HepG2 (cell line): ENCODE measurements at regions not wholly inside any gene's neighbourhood (a gene's known extent, or its start where the extent isn't known, plus 50 kb on each side); places are given as distances from the start of the nearest gene placed in this dataset.

Experiments
- ATAC-seq: fragments of 200-7000 bp; cut with Tn5 transposase; 3 replicates; pipeline ENCODE4 v1.9.1; 2020; ENCODE audit warnings: mild to moderate bottlenecking, moderate library complexity
- BruUV-seq: library from RNA; stranded (reverse); fragments of 400-500 nt; replicated peaks from 2 replicates; lab custom pipeline; 2021; lab: Mats Ljungman, UMichigan
- CTCF ChIA-PET: fragments of 300-600 bp; formaldehyde crosslinking; extraction: SDS; loops from one replicate; lab custom pipeline; 2021; ENCODE audit warnings: low total read pairs, inconsistent platforms, low intra/inter-chr PET ratio; lab: Yijun Ruan, JAX
- POLR2A ChIA-PET: fragments of 350-600 bp; sonication (Branson Sonifier 250); formaldehyde crosslinking; loops from one replicate; lab custom pipeline; 2020; ENCODE audit warnings: antibody characterized with exemption, inconsistent platforms; lab: Yijun Ruan, JAX
- DNase-seq: peaks from one replicate; pipeline ENCODE4 v3.0.0-alpha.2; 2015; ENCODE audit warnings: low spot score
- FAIRE-seq: peaks from 3 replicates; lab custom pipeline; 2011; peaks lifted over from hg19 to GRCh38; lab: Jason Lieb, UNC
- H2AFZ ChIP-seq: one replicate; pipeline ENCODE4 v1.6.1; 2011; ENCODE audit warnings: low read length, inconsistent platforms
- H3K27ac ChIP-seq: fragments of 300-600 bp; 3 replicates; pipeline ENCODE4 v1.8.0; 2011; ENCODE audit warnings: mixed run types, mild to moderate bottlenecking, mixed read lengths, low read length, inconsistent platforms; ENCODE audit not compliant: insufficient read depth; ENCODE audit errors: extremely low read length
- H3K27me3 ChIP-seq, 2 experiments: fragments of 200-600 bp in 1 of 2; 2 replicates in 1 of 2; 3 replicates in 1 of 2; pipeline versions ENCODE4 v1.6.0 to v1.8.0; 2011; ENCODE audit warnings: low read length in 2 of 2, mild to moderate bottlenecking in 2 of 2, moderate library complexity in 2 of 2, inconsistent platforms in 1 of 2; ENCODE audit not compliant: insufficient read depth in 2 of 2, control insufficient read depth in 1 of 2
- H3K36me3 ChIP-seq, 2 experiments: fragments of 200-600 bp in 1 of 2; replicated peaks in 1 of 2; 2 replicates in 1 of 2; 3 replicates in 1 of 2; pipeline versions ENCODE4 v1.5.1 to v1.8.0; 2011; ENCODE audit warnings: low read length in 2 of 2, inconsistent platforms in 1 of 2; ENCODE audit not compliant: insufficient read depth in 2 of 2, control insufficient read depth in 1 of 2
- H3K4me1 ChIP-seq: 2 replicates; pipeline ENCODE4 v1.5.1; 2012; ENCODE audit warnings: low read length, inconsistent platforms; ENCODE audit not compliant: insufficient read depth
- H3K4me2 ChIP-seq: 2 replicates; pipeline ENCODE4 v1.6.0; 2011; ENCODE audit warnings: low read depth, low read length, inconsistent platforms
- H3K4me3 ChIP-seq, 3 experiments: fragments of 200-600 bp in 1 of 3; sonication (generic), shearing (Covaris generic) in 1 of 3; replicated peaks in 1 of 3; 2 replicates each; pipeline ENCODE4 v1.5.1; 2011 to 2016; ENCODE audit warnings: low read length in 3 of 3, inconsistent platforms in 2 of 3, low read depth in 2 of 3, mild to moderate bottlenecking in 2 of 3, control low read depth in 1 of 3, mixed read lengths in 1 of 3; ENCODE audit not compliant: insufficient read depth in 1 of 3
- H3K79me2 ChIP-seq: one replicate; pipeline ENCODE4 v1.6.1; 2011; ENCODE audit warnings: low read length, inconsistent platforms; ENCODE audit not compliant: insufficient read depth
- H3K9ac ChIP-seq: 2 replicates; pipeline ENCODE4 v1.6.0; 2011; ENCODE audit warnings: mild to moderate bottlenecking, low read depth, low read length, inconsistent platforms; ENCODE audit not compliant: insufficient read depth
- H3K9me3 ChIP-seq: 2 replicates; pipeline ENCODE4 v1.5.1; 2012; ENCODE audit warnings: mild to moderate bottlenecking, low read length
- H4K20me1 ChIP-seq: 2 replicates; pipeline ENCODE4 v1.6.0; 2011; ENCODE audit warnings: inconsistent platforms, mild to moderate bottlenecking, low read length, moderate library complexity; ENCODE audit not compliant: insufficient read depth
- BATF2 ChIP-seq: sonication (generic); formaldehyde crosslinking; IDR thresholded peaks from 2 replicates; pipeline ENCODE4 v1.8.0; 2022; ENCODE audit warnings: mild to moderate bottlenecking, missing genetic modification reagents, moderate library complexity
- BCL6 ChIP-seq: IDR thresholded peaks from 2 replicates; pipeline ENCODE4 v1.6.1; 2016; ENCODE audit warnings: missing genetic modification reagents, missing compliant biosample characterization
- EP300 ChIP-seq, 3 experiments: sonication (generic) in 1 of 3; formaldehyde crosslinking in 1 of 3; IDR thresholded peaks; 2 replicates each; pipeline versions ENCODE4 v1.5.1 to v1.6.1; 2011 to 2020; ENCODE audit warnings: low read depth in 2 of 3, low read length in 2 of 3, borderline replicate concordance in 1 of 3, improper control_type of control experiment in 1 of 3, mild to moderate bottlenecking in 1 of 3, missing genetic modification reagents in 1 of 3, moderate library complexity in 1 of 3
- MAFF ChIP-seq: IDR thresholded peaks from 2 replicates; pipeline ENCODE4 v1.6.1; 2011; ENCODE audit warnings: low read depth, low read length, improper control_type of control experiment
- MAFK ChIP-seq, 2 experiments: IDR thresholded peaks in 1 of 2; conservative IDR thresholded peaks in 1 of 2; 2 replicates each; pipeline ENCODE4 v1.6.1; 2011; ENCODE audit warnings: improper control_type of control experiment in 2 of 2, low read length in 2 of 2
- NAIF1 ChIP-seq: sonication (generic); formaldehyde crosslinking; IDR thresholded peaks from 2 replicates; pipeline ENCODE4 v1.5.0; 2020; ENCODE audit warnings: mild to moderate bottlenecking, missing genetic modification reagents, borderline replicate concordance
- ZNF318 ChIP-seq: sonication (generic); formaldehyde crosslinking; IDR thresholded peaks from 2 replicates; pipeline ENCODE4 v1.4.0; 2020; ENCODE audit warnings: mild to moderate bottlenecking, missing genetic modification reagents
- ZNF460 ChIP-seq: sonication (generic); formaldehyde crosslinking; IDR thresholded peaks from 2 replicates; pipeline ENCODE4 v1.5.1; 2020; ENCODE audit warnings: missing genetic modification reagents, mild to moderate bottlenecking, borderline replicate concordance
- WGBS: methylation state at CpG from one replicate; pipeline ENCODE4 v1.1.6; 2017; ENCODE audit warnings: low lambda C conversion rate; 5-methylcytosine and 5-hydroxymethylcytosine counted together
- in situ Hi-C: cut with HindIII; loops from 2 replicates; pipeline ENCODE4 v1.10.0; 2017; ENCODE audit warnings: low pct_unique_long_range_greater_than_20kb; ENCODE audit not compliant: extremely low pct_ligation_motif_present
- intact Hi-C: fragments of 100-400 bp; cut with micrococcal nuclease; formaldehyde crosslinking; loops from one replicate; pipeline ENCODE4 v1.10.0; 2022; ENCODE audit not compliant: unreplicated experiment

- no peaks in the 10 kb centered on the region for H4K20me1 ChIP-seq
- H3K27ac ChIP-seq, result no peak overlapping the region
- ChIA-PET CTCF (no interaction called here), POLR2A (no interaction called here)
- in situ Hi-C loops (no loop called here), intact Hi-C loops (no loop called here)
- no TSS peak for BruUV-seq
- TF ChIP-seq MAFF (peak; percentile 29; the same call in 1 of the 2 replicates), NAIF1 (no peak), MAFK (conservative IDR thresholded peaks at IDR 0.05 in 1 of 2, IDR thresholded peaks at IDR 0.05 in 1 of 2; ENCODE audit: low read length in 2 of 2) (peak; percentile 17 to 56; a peak in 3 of 4 replicates), BATF2 (CRISPR knock-in tag) (no peak)
- H3K4me2 ChIP-seq, result no peak overlapping the region
- H3K4me1 ChIP-seq, result no peaks in the 10 kb centered on the region
- no peaks in the 10 kb centered on the region for H3K79me2 ChIP-seq
- no peak overlapping the region for H3K4me3 ChIP-seq
- H3K9ac ChIP-seq, result no peak overlapping the region
- ATAC-seq (no peak), DNase-seq (no peak), FAIRE-seq (no peak)
- no peaks in the 10 kb centered on the region for H3K27me3 ChIP-seq
- H3K9me3 ChIP-seq, result no peaks in the 10 kb centered on the region
- 29% methylated on average over 2 of the region's 2 CpGs for WGBS
- no peak overlapping the region for H2AFZ ChIP-seq
- no peaks in the 10 kb centered on the region for H3K36me3 ChIP-seq
Measured at GRCh38 chr11:26023057-26023456, 308.9 kb upstream of the ANO3 start.

GRCh38 chr11:26025676-26026075 lies 306.3 kb upstream of the ANO3 start:
- 2% methylated on average over 2 of the region's 2 CpGs for WGBS
- CTCF ChIA-PET, result no interaction called here
- POLR2A ChIA-PET, result no interaction called here
- in situ Hi-C loops, result no loop called here
- Histone ChIP-seq H3K4me1 (no peaks in the 10 kb centered on the region), H3K27me3 (no peaks in the 10 kb centered on the region), H3K79me2 (no peaks in the 10 kb centered on the region), H3K9me3 (no peaks in the 10 kb centered on the region), H3K27ac (no peak overlapping the region), H3K36me3 (no peaks in the 10 kb centered on the region), H3K9ac (no peak overlapping the region), H4K20me1 (no peaks in the 10 kb centered on the region), H3K4me2 (no peak overlapping the region), H3K4me3 (no peak overlapping the region), H2AFZ (no peak overlapping the region)
- intact Hi-C loops, result no loop called here
- no peak for FAIRE-seq
- no TSS peak for BruUV-seq
- DNase-seq, result no peak
- ATAC-seq, result no peak
- TF ChIP-seq ZNF460, result no peak
- TF ChIP-seq BCL6 (CRISPR knock-in tag), result no peak
- no peak for TF ChIP-seq ZNF318 (CRISPR knock-in tag)
- TF ChIP-seq EP300 (IDR thresholded peaks at IDR 0.05; ENCODE audit: low read depth in 2 of 2, low read length in 2 of 2), result no peak
- TF ChIP-seq EP300 (CRISPR knock-in tag; IDR thresholded peaks at IDR 0.05; ENCODE audit: borderline replicate concordance), result no peak
